ENCODE measurements at regions not wholly inside any gene's neighbourhood (a gene's known extent, or its start where the extent isn't known, plus 50 kb on each side); places are given as distances from the start of the nearest gene placed in this dataset.
"Not testable (repeated sequence)": the region's sequence is repeated elsewhere in the genome, so short reads cannot be mapped to it uniquely, and the experiment has no call there.

- H3K27me3 ChIP-seq (ENCODE audit: control insufficient read depth, insufficient read depth, low read length), result no peaks in the 10 kb centered on the region
- no peaks in the 10 kb centered on the region for H3K36me3 ChIP-seq (replicated peaks; ENCODE audit: control insufficient read depth, insufficient read depth, low read length)
- H3K4me3 ChIP-seq (ENCODE audit: insufficient read depth, low read depth, low read length), result no peak overlapping the region
- DNase-seq, result no peak
Measured at GRCh38 chr3:11910971-11911531, 64.4 kb upstream of the TAMM41 start.

- H3K4me3 ChIP-seq (ENCODE audit: insufficient read depth, low read depth, low read length); DNase-seq; H3K27me3 ChIP-seq (ENCODE audit: control insufficient read depth, insufficient read depth, low read length); H3K36me3 ChIP-seq (replicated peaks; ENCODE audit: control insufficient read depth, insufficient read depth, low read length): not testable (repeated sequence)
Measured at GRCh38 chr3:11911887-11912286, 65.2 kb upstream of the TAMM41 start.

GRCh38 chr3:11913316-11913715 is 66.6 kb upstream of the TAMM41 start:
- Histone ChIP-seq H3K27me3 (ENCODE audit: control insufficient read depth, insufficient read depth, low read length) (no peaks in the 10 kb centered on the region), H3K4me3 (ENCODE audit: insufficient read depth, low read depth, low read length) (no peak overlapping the region), H3K36me3 (replicated peaks; ENCODE audit: control insufficient read depth, insufficient read depth, low read length) (no peaks in the 10 kb centered on the region)
- DNase-seq, result no peak

- H3K27me3 ChIP-seq (ENCODE audit: control insufficient read depth, insufficient read depth, low read length), result no peaks in the 10 kb centered on the region
- H3K36me3 ChIP-seq (replicated peaks; ENCODE audit: control insufficient read depth, insufficient read depth, low read length), result no peaks in the 10 kb centered on the region
- H3K4me3 ChIP-seq (ENCODE audit: insufficient read depth, low read depth, low read length), result no peak overlapping the region
- DNase-seq, result no peak
Measured at GRCh38 chr3:11914041-11914440, 67.4 kb upstream of the TAMM41 start.

DNA sequence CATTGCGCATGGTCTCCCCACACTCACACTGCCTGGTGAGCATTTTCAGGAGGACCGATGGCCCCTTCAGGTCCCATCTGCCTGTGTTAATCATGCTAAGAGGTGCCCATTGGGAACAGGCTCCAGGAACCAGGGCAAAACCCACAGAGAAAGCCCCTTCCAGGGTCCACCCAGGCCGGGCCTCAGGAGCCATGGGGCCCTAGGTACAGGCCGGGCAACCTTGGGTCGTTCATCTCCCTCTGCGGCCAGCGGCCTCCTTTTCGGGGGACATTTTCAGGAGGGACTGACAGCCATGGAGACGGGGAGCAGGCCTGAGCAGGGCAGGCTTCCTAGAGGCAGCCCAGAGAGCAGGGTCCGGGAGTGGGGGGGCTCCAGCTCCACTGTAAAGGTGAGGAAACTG is 68.0 kb upstream of the TAMM41 start:
- DNase-seq, result no peak
- Histone ChIP-seq H3K36me3 (replicated peaks; ENCODE audit: control insufficient read depth, insufficient read depth, low read length) (no peaks in the 10 kb centered on the region), H3K27me3 (ENCODE audit: control insufficient read depth, insufficient read depth, low read length) (no peaks in the 10 kb centered on the region), H3K4me3 (ENCODE audit: insufficient read depth, low read depth, low read length) (no peak overlapping the region)

DNA sequence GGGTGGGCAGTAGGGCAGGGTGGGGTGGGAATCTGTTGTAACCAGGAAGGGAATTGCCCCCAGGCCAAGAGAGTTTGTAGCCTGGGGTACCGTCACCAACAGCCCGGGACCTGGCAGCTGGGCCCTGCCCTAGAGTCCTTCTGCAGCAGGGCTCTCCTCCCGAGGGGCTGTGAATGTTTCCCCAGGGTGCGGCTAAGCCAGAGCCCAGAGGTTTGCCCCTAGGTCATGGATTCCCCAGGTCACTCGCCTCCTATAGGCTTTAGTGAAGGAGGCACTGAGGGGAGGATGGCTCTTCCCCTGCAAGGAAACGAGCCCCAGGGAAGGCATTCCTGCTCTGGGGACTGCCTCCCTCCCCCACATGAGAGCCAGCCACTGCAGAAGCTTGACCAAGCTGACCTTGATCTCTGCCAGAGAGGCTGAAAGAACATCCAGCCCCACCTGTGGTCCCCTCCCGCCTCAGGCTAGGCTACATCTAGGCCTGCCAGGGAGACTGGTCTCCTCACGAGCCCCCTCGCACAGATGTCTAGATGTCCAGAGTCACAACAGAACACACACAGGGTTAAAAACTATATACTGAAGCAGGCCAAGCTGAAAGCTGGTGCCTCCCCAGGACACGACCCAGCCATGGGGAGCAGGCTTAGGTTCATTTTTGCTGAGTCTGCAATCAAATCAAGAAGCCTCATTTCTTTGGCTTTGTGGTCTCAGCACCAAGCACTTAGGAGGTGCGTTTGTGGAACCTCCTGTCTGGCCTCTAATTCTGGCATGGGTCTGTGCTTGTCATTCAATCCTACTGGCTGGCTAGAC is 69.1 kb upstream of the TAMM41 start:
- Histone ChIP-seq H3K4me3 (ENCODE audit: insufficient read depth, low read depth, low read length) (no peak overlapping the region), H3K27me3 (ENCODE audit: control insufficient read depth, insufficient read depth, low read length) (no peaks in the 10 kb centered on the region), H3K36me3 (replicated peaks; ENCODE audit: control insufficient read depth, insufficient read depth, low read length) (no peaks in the 10 kb centered on the region)
- no peak for DNase-seq

DNA sequence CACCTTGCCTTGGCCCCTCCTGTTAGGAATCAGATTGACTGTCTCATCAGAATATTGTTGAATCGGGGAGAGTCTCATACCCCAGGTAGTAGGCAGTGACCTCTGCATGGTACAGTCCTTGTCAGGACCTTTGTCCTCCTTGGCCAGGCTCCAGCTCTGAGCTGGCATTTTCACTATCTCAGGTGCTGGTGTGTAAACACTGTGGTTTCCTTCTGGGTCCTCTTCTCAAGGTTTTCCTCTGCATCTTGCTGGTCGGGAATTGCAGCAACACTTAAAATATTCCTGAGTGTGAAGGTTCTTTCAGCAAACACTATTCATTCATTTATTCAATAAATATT is 69.7 kb upstream of the TAMM41 start:
- not testable (repeated sequence) for H3K4me3 ChIP-seq (ENCODE audit: insufficient read depth, low read depth, low read length); H3K36me3 ChIP-seq (replicated peaks; ENCODE audit: control insufficient read depth, insufficient read depth, low read length); H3K27me3 ChIP-seq (ENCODE audit: control insufficient read depth, insufficient read depth, low read length); DNase-seq

DNA sequence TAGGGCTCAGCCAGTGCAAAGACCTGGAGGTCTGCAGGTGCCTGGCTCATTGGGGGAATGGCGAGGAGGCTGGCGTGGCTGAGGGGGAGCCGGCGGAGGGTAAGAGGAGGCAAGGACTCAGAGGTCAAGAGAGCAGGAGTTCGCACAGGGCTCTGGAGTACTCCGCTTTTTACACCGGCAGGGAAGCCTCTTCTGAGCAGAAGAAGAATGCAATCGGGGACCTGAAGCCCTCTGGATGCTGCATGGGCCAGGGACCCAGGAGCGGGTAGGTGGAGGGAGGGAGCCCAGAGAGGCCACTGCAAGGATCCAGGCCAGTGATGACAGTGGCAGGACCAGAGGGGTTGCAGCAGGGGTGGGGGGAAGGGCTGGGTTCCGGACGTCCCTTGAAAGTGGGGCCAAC is 70.4 kb upstream of the TAMM41 start:
- no peak overlapping the region for H3K4me3 ChIP-seq (ENCODE audit: insufficient read depth, low read depth, low read length)

DNA sequence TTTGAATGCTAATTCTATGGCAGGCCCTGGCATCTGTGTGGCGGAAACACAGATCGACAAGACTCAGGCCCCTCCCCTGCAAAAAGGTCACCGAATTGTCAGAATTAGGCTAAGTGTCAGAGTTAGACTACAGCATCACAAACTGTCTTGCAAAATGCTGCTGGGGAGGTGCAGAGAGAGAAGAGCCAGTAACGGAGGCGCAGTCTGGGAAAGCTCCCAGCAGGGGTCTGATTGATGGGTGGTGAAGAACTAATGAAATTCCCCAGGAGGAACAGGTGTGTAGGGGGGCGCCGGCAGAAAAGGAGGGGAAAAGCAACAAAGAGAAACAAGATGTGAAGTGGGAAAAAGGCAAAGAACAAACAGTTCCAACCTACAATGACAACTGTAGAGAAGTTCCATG is 72.7 kb upstream of the TAMM41 start:
- Histone ChIP-seq H3K27me3 (ENCODE audit: control insufficient read depth, insufficient read depth, low read length) (no peaks in the 10 kb centered on the region), H3K4me3 (ENCODE audit: insufficient read depth, low read depth, low read length) (no peak overlapping the region), H3K36me3 (replicated peaks; ENCODE audit: control insufficient read depth, insufficient read depth, low read length) (no peaks in the 10 kb centered on the region)
- peak; percentile 58 for DNase-seq

More for the DNA sequence above, 70.4 kb upstream of the TAMM41 start:
- no peaks in the 10 kb centered on the region for H3K36me3 ChIP-seq (replicated peaks; ENCODE audit: control insufficient read depth, insufficient read depth, low read length)
- DNase-seq, result no peak
- H3K27me3 ChIP-seq (ENCODE audit: control insufficient read depth, insufficient read depth, low read length), result no peaks in the 10 kb centered on the region

GRCh38 chr3:11924518-11924917 is 77.8 kb upstream of the TAMM41 start:
- H3K36me3 ChIP-seq (replicated peaks; ENCODE audit: control insufficient read depth, insufficient read depth, low read length), result no peaks in the 10 kb centered on the region
- H3K4me3 ChIP-seq (ENCODE audit: insufficient read depth, low read depth, low read length), result no peak overlapping the region
- no peaks in the 10 kb centered on the region for H3K27me3 ChIP-seq (ENCODE audit: control insufficient read depth, insufficient read depth, low read length)
- DNase-seq, result no peak

DNA sequence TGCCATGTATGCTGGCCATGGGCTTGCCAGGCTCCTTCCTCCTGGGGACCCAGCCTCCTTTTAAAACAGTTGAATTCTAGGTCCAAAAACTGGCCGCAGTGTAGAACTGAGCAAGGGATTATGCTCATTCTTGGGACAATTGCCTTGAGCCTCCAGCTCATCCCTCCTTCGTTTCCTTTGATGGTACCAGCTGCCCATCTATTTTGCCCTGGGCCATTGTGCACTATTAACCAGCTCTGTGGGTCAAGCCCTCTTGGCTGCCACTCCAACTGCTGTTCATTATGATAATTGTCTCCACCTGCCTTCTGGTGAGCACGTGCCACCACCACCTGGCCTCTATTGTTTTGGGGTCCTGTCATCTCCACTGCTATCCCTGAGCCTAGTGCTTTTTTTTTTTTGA is 75.8 kb upstream of the SYN2 start:
- Histone ChIP-seq H3K27me3 (ENCODE audit: control insufficient read depth, insufficient read depth, low read length) (no peaks in the 10 kb centered on the region), H3K4me3 (ENCODE audit: insufficient read depth, low read depth, low read length) (no peak overlapping the region), H3K36me3 (replicated peaks; ENCODE audit: control insufficient read depth, insufficient read depth, low read length) (no peaks in the 10 kb centered on the region)
- no peak for DNase-seq

- no peak for DNase-seq
- Histone ChIP-seq H3K36me3 (replicated peaks; ENCODE audit: control insufficient read depth, insufficient read depth, low read length) (no peaks in the 10 kb centered on the region), H3K4me3 (ENCODE audit: insufficient read depth, low read depth, low read length) (no peak overlapping the region), H3K27me3 (ENCODE audit: control insufficient read depth, insufficient read depth, low read length) (no peaks in the 10 kb centered on the region)
Measured at GRCh38 chr3:11929531-11929930, 74.7 kb upstream of the SYN2 start.

DNA sequence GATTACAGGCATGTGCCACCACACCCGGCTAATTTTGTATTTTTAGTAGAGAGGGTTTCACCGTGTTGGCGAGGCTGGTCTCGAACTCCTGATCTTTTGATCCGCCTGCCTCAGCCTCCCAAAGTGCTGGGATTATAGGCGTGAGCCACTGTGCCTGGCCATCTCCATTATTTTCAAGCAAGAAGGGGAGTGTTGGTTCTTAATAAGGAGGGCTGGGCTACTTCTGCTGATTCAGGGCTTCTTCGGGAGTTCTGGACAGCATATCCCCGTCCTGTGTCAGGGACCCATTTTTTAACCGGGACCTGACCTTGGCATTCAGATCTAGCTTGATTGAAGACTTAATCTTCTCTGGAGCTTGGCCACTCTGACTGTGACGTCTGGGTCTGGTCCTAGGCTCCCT is 74.1 kb upstream of the SYN2 start:
- H3K27me3 ChIP-seq (ENCODE audit: control insufficient read depth, insufficient read depth, low read length), result no peaks in the 10 kb centered on the region
- DNase-seq, result no peak

DNA sequence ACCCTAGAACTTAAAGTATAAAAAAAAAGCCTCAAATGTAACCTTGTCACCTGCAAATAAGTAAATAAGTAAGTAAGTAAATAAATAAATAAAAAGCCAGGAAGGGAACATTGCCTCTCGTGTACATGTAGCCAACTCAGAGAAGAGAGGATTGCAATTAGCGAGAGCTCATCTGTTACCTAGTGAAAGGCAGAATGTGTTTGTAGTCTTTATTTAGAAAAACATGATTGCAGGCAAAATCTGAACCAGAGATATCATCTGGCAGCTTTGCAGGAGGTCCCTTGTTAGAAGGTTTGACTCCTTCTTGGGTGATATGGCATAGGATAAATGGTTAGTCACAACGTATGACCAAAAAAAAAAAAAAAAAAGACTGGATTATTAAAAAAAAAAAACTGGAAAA is 71.6 kb upstream of the SYN2 start:
- no peaks in the 10 kb centered on the region for H3K27me3 ChIP-seq (ENCODE audit: control insufficient read depth, insufficient read depth, low read length)
- no peak for DNase-seq
- no peak overlapping the region for H3K4me3 ChIP-seq (ENCODE audit: insufficient read depth, low read depth, low read length)
- no peaks in the 10 kb centered on the region for H3K36me3 ChIP-seq (replicated peaks; ENCODE audit: control insufficient read depth, insufficient read depth, low read length)

More for the DNA sequence above, 74.1 kb upstream of the SYN2 start:
- no peak overlapping the region for H3K4me3 ChIP-seq (ENCODE audit: insufficient read depth, low read depth, low read length)
- H3K36me3 ChIP-seq (replicated peaks; ENCODE audit: control insufficient read depth, insufficient read depth, low read length), result no peaks in the 10 kb centered on the region

- no peak for DNase-seq
- no peaks in the 10 kb centered on the region for H3K36me3 ChIP-seq (replicated peaks; ENCODE audit: control insufficient read depth, insufficient read depth, low read length)
- H3K27me3 ChIP-seq (ENCODE audit: control insufficient read depth, insufficient read depth, low read length), result no peaks in the 10 kb centered on the region
- H3K4me3 ChIP-seq (ENCODE audit: insufficient read depth, low read depth, low read length), result no peak overlapping the region
Measured at GRCh38 chr3:11933529-11933928, 70.7 kb upstream of the SYN2 start.
